ENCODE measurements at regions not wholly inside any gene's neighbourhood (a gene's known extent, or its start where the extent isn't known, plus 50 kb on each side); places are given as distances from the start of the nearest gene placed in this dataset.

- intact Hi-C loops (cut with DNase I) = no loop called here
- TF ChIP-seq CTCF (IDR thresholded peaks at IDR 0.05) = no peak
- ATAC-seq (peak; percentile 43), DNase-seq (no peak)
- Histone ChIP-seq H3K27ac (no peak overlapping the region), H3K4me1 (peaks cover 48% of the 10 kb centered on the region), H3K36me3 (no peaks in the 10 kb centered on the region), H3K27me3 (no peaks in the 10 kb centered on the region), H3K9me3 (no peaks in the 10 kb centered on the region), H3K4me3 (no peak overlapping the region)
Observed at GRCh38 chr7:131032786-131033185, 294.9 kb upstream of the MKLN1 start.

- Histone ChIP-seq H3K9me3 (no peaks in the 10 kb centered on the region), H3K36me3 (no peaks in the 10 kb centered on the region), H3K4me3 (no peak overlapping the region), H3K4me1 (peaks cover 48% of the 10 kb centered on the region), H3K27me3 (no peaks in the 10 kb centered on the region), H3K27ac (no peak overlapping the region)
- no peak for ATAC-seq
- DNase-seq = no peak
- TF ChIP-seq CTCF (IDR thresholded peaks at IDR 0.05) = no peak
- intact Hi-C loops (cut with DNase I) = no loop called here
Observed at GRCh38 chr7:131034166-131034881, 293.4 kb upstream of the MKLN1 start.

GRCh38 chr7:131035088-131035770 lies 292.4 kb upstream of the MKLN1 start:
- no peak for ATAC-seq
- Histone ChIP-seq H3K4me3 (no peak overlapping the region), H3K4me1 (peaks cover 57% of the 10 kb centered on the region), H3K36me3 (no peaks in the 10 kb centered on the region), H3K27ac (no peak overlapping the region), H3K27me3 (no peaks in the 10 kb centered on the region), H3K9me3 (no peaks in the 10 kb centered on the region)
- intact Hi-C loops (cut with DNase I) = no loop called here
- DNase-seq = no peak
- no peak for TF ChIP-seq CTCF (IDR thresholded peaks at IDR 0.05)

- Histone ChIP-seq H3K27ac (no peak overlapping the region), H3K4me3 (no peak overlapping the region), H3K9me3 (no peaks in the 10 kb centered on the region), H3K27me3 (no peaks in the 10 kb centered on the region), H3K4me1 (peaks cover 42% of the 10 kb centered on the region), H3K36me3 (no peaks in the 10 kb centered on the region)
- intact Hi-C loops (cut with DNase I) = no loop called here
- TF ChIP-seq CTCF (IDR thresholded peaks at IDR 0.05) = no peak
- no peak for ATAC-seq
- DNase-seq = no peak
Observed at GRCh38 chr7:131038153-131038552, 289.5 kb upstream of the MKLN1 start.

- H3K27me3 ChIP-seq = no peaks in the 10 kb centered on the region
- ATAC-seq (no peak), DNase-seq (no peak)
- intact Hi-C loops (cut with DNase I) = no loop called here
- peaks cover 30% of the 10 kb centered on the region for H3K4me1 ChIP-seq
- peak overlapping the region; percentile 52 for H3K27ac ChIP-seq
- no peak for TF ChIP-seq CTCF (IDR thresholded peaks at IDR 0.05)
- no peak overlapping the region for H3K4me3 ChIP-seq
- no peaks in the 10 kb centered on the region for H3K9me3 ChIP-seq
- H3K36me3 ChIP-seq = no peaks in the 10 kb centered on the region
Observed at GRCh38 chr7:131039355-131039762, 288.3 kb upstream of the MKLN1 start.
